Stimulated activated CD4-positive, alpha-beta T cell treated with anti-CD3 and anti-CD28 coated beads, Interleukin-12 subunit alpha, Interleukin-12 subunit beta, amount 100 ng/mL, for 4 hours (primary cell): ENCODE measurements at regions not wholly inside any gene's neighbourhood (a gene's known extent, or its start where the extent isn't known, plus 50 kb on each side); places are given as distances from the start of the nearest gene placed in this dataset.
"Not testable (repeated sequence)": the region's sequence is repeated elsewhere in the genome, so short reads cannot be mapped to it uniquely, and the experiment has no call there.

ENCODE experiments used
- DNase-seq: peaks from one replicate; pipeline ENCODE4 v3.0.0-alpha.2; 2020

DNA sequence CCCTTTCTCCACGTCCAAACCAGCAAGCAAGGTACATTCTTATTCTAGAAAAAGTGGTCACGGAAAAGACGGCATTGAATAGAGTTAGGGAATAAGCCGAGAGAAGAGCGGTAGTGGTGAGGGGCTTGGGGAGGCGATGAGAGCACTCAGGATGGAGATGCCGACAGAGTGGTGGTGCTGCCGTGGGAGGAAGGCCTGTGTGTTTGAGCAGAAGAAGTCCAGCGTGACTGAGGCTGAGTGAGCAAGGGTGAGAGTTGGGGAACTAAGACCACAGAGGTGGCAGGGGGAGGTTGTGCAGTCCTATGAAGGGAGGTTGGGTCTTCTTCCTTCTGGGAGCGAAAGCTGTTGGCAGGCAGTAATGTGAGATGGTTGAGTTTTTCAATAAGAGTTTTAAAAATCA is 252.3 kb downstream of the ABCC12 start:
- no peak for DNase-seq

- not testable (repeated sequence) for DNase-seq
Measured at GRCh38 chr16:47897105-47897504, 258.7 kb downstream of the ABCC12 start.

GRCh38 chr16:47895146-47895545 is 260.6 kb downstream of the ABCC12 start:
- no peak for DNase-seq

GRCh38 chr16:47892999-47893398 is 262.8 kb downstream of the ABCC12 start:
- no peak for DNase-seq

GRCh38 chr16:47888734-47889133 is 267.1 kb downstream of the ABCC12 start:
- DNase-seq = no peak

DNA sequence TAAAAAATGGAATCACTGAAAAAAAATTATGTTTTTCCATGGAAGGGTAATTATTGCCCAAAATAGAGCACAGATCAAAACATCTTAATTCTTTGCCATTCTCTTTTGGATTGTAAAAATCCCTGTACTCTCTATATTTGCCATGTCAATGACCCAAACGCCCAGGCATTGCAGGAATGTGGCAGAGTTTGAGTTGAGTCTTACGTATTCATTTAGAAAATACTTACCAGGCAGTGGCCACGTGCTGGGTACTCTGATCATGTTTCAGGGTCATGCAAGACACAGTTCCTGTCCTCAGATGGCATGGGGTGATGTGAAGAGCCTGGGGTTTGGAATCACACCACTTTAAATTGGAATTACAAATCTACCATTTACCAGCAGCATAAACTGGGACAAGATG is 267.7 kb downstream of the ABCC12 start:
- DNase-seq = no peak

DNA sequence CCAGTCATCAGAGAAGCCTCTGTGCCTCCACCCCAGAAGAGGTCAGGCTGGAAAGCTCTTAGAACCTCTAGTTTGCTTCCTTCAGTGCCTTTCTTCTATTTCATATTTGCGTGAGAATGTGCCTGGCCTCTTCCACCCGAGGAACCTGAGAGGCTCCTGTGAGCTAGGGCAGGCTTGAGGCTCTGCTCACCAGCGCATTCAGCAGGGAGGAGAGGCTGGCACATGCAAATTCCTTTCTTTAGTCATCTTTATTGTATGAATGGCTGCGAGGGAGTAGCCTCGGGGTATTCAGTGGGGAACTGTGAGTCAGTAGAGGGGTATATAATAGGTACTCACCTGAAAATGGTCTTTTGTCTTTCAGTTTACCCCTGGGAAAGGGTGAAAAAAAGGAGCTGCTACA is 268.3 kb downstream of the ABCC12 start:
- DNase-seq = no peak

GRCh38 chr16:47886631-47887415 is 269.0 kb downstream of the ABCC12 start:
- no peak for DNase-seq

GRCh38 chr16:47886139-47886538 is 269.7 kb downstream of the ABCC12 start:
- DNase-seq = no peak

- no peak for DNase-seq
Measured at GRCh38 chr16:47885489-47885888, 270.3 kb downstream of the ABCC12 start.

GRCh38 chr16:47884116-47884725 is 271.6 kb downstream of the ABCC12 start:
- no peak for DNase-seq

- no peak for DNase-seq
Measured at GRCh38 chr16:47881574-47881973, 274.2 kb downstream of the ABCC12 start.

- no peak for DNase-seq
Measured at GRCh38 chr16:47880653-47881052, 275.1 kb downstream of the ABCC12 start.

GRCh38 chr16:47877166-47877565 is 278.6 kb downstream of the ABCC12 start:
- DNase-seq = no peak

DNA sequence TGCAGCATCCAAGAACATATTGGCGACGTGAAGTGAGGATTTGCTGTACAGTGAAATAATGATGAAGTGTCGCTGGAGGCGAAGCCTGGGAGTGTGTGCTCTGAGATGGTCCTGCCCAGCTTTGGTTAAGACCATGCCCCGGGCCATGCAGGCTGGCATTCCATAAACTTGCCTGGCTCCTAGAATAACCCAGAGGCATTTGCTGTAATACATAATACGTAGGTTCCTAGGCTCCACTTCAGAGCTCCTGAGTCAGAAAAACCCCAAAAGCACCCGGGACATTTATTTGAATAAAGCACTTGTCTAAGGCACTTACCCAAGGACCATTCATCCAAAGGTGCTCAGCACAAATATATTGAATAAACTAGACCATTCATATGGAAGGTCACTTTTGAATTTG is 279.3 kb downstream of the ABCC12 start:
- no peak for DNase-seq

GRCh38 chr16:47873434-47873833 is 282.4 kb downstream of the ABCC12 start:
- no peak for DNase-seq

- DNase-seq = no peak
Measured at GRCh38 chr16:47872225-47872624, 283.6 kb downstream of the ABCC12 start.

- DNase-seq = no peak
Measured at GRCh38 chr16:47866423-47866822, 289.4 kb downstream of the ABCC12 start.

- no peak for DNase-seq
Measured at GRCh38 chr16:47865337-47865855, 290.4 kb downstream of the ABCC12 start.

DNA sequence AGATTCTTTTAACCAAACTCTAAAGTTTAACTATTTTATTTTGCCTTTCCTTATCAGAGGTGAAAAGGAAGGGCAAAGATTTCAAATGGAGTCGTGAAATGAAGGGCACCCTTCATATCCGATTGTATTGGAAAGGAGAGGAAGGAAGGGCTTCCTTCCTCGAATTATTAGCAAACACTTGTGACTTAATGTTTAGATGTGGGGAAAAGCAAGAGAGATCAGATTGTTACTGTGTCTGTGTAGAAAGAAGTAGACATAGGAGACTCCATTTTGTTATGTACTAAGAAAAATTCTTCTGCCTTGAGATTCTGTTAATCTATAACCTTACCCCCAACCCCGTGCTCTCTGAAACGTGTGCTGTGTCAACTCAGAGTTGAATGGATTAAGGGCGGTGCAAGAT is 291.5 kb downstream of the ABCC12 start:
- DNase-seq = not testable (repeated sequence)

DNA sequence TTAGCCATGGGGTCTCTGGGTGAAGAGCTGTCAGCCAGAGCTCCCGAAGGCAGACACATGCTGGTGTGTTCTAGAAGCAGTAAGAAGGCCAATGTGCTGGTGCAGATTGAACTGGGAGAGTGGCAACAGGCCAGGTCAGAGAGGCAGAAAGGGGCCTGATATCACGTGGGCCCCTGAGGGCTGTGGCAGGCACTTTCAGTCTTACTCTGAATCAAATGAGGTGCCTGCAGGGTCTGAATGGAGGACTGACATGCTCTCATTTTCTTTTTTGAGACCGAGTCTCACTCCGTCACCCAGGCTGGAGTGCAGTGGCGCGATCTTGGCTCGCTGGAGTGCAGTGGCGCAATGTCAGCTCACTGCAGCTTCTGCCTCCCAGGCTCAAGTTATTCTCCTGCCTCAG is 293.8 kb downstream of the ABCC12 start:
- DNase-seq = no peak

DNA sequence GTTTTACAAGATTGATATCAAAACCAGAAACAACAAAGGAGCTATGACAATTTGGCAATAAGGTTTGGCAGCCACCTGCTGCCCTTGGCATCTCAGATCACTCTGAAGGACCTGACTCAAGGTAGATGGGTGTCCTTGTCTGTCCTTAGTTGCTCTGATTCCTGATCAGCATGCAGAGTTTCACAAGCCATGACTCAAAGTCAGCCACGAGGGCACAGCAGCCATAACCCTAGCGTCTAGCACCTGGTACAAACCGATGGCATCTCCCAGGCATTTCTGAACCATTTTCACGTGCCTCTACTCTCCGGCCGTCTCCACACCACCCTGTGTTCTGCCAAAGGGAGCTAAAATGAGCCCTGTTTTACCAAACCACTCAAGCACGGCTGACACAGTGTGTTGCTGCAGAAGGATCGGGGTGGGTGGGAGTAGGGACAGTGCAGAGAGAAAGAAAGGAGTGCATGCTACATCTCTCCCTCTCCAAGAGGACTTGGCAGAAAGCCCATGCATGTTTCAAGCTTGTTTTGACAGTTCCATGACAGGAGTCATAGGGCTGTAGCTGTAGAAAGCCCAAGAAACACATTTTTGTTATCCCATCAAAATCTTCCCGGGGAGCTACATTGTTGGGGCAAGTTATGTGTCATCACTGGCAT is 297.3 kb downstream of the ABCC12 start:
- DNase-seq = no peak

DNA sequence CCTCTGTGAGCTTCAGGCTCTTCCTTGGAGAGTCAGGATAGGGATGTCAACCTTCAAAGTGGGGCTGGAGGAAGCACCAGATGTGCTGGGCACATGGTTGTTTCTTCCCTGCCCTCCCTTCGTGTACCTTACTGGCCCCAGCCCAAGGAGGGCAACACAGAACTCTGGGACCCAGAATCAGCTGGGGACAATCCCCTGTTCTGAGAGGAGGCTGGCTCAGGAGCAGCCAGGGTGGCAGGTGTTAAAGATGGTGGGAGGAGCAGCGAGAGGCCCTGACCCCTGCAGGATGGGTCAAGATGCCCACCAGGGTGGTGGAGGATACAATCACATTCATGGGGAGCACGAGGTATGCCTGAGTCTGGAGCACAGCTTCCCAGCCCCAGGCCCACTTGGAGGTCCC is 300.4 kb downstream of the ABCC12 start:
- DNase-seq = no peak

GRCh38 chr16:47854737-47855136 is 301.1 kb downstream of the ABCC12 start:
- DNase-seq = no peak
